Naive thymus-derived CD8-positive, alpha-beta T cell (primary cell): ENCODE measurements at regions not wholly inside any gene's neighbourhood (a gene's known extent, or its start where the extent isn't known, plus 50 kb on each side); places are given as distances from the start of the nearest gene placed in this dataset.
"Not testable (repeated sequence)": the region's sequence is repeated elsewhere in the genome, so short reads cannot be mapped to it uniquely, and the experiment has no call there.

Source experiments
- ATAC-seq, 2 donors: fragments of 150-1000 bp; cut with Tn5 transposase in 1 of 2; sonication (Bioruptor Pico), chemical (Tn5 transposase) in 1 of 2; 1 replicate in 1 of 2; 2 replicates in 1 of 2; pipeline ENCODE4 v1.10.0; 2021; ENCODE audit warnings: mild to moderate bottlenecking in 2 of 2, moderate library complexity in 2 of 2
- POLR2A ChIA-PET: fragments of 350-600 bp; sonication (Branson Sonifier 250); formaldehyde crosslinking; loops from one replicate; lab custom pipeline; 2021; ENCODE audit warnings: antibody characterized with exemption; lab: Charles Lee
- DNase-seq, 10 donors: peaks; one replicate each; pipeline versions ENCODE4 v3.0.0 to v3.0.0-alpha.2; 2020 to 2022
- H3K27ac Mint-ChIP-seq, 10 donors: one replicate each; pipeline ENCODE4 v1.8.0; 2020 to 2022; ENCODE audit warnings: mild to moderate bottlenecking in 10 of 10, mixed read lengths in 10 of 10, moderate library complexity in 4 of 10, inconsistent platforms in 1 of 10
- H3K27me3 Mint-ChIP-seq, 5 donors: one replicate each; pipeline ENCODE4 v1.8.0; 2021 to 2022; ENCODE audit warnings: mixed read lengths in 5 of 5
- H3K36me3 Mint-ChIP-seq, 3 donors: one replicate each; pipeline ENCODE4 v1.8.0; 2020 to 2022; ENCODE audit warnings: mixed read lengths in 3 of 3, mild to moderate bottlenecking in 2 of 3, inconsistent platforms in 1 of 3
- H3K4me1 Mint-ChIP-seq, 4 donors: one replicate each; pipeline ENCODE4 v1.8.0; 2021 to 2022; ENCODE audit warnings: mixed read lengths in 4 of 4
- H3K4me3 Mint-ChIP-seq, 10 donors: one replicate each; pipeline ENCODE4 v1.8.0; 2020 to 2022; ENCODE audit warnings: mild to moderate bottlenecking in 10 of 10, mixed read lengths in 10 of 10, moderate library complexity in 6 of 10, inconsistent platforms in 1 of 10
- H3K9me3 Mint-ChIP-seq, 9 donors: one replicate each; pipeline ENCODE4 v1.8.0; 2020 to 2022; ENCODE audit warnings: mixed read lengths in 9 of 9, mild to moderate bottlenecking in 3 of 9, inconsistent platforms in 1 of 9, moderate library complexity in 1 of 9

DNA sequence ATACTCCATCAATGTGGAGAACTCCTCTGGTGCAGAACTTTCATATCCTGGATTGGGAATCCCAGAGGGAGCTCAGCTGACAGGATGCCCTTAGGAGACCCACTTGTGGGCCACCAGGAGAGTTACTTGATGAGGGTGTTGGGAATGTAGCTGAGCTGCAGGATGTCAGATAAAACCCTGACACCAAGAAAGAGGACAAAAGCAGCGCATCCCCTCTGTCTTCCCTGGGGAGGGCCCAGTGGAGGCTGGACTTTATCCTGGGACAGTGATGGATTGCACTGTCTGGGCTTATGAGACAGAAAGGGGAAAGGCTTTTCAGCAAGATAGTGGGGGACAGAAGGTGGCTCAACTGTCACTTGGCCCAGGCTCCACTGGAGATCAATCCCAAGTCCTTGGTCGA lies 88.1 kb upstream of the BCAR3 start:
- ATAC-seq (no peak), DNase-seq (no peak)
- H3K4me1 Mint-ChIP-seq = peaks cover 0 to 18% (median 7%) of the 10 kb centered on the region in 4 donors
- H3K27me3 Mint-ChIP-seq = peaks cover 0 to 3% (median 0%) of the 10 kb centered on the region in 5 donors
- POLR2A ChIA-PET = no interaction called here
- H3K9me3 Mint-ChIP-seq = no peaks in the 10 kb centered on the region
- H3K27ac Mint-ChIP-seq = no peak overlapping the region
- H3K4me3 Mint-ChIP-seq = no peak overlapping the region
- H3K36me3 Mint-ChIP-seq = peaks cover 0 to 3% (median 0%) of the 10 kb centered on the region in 3 donors

DNA sequence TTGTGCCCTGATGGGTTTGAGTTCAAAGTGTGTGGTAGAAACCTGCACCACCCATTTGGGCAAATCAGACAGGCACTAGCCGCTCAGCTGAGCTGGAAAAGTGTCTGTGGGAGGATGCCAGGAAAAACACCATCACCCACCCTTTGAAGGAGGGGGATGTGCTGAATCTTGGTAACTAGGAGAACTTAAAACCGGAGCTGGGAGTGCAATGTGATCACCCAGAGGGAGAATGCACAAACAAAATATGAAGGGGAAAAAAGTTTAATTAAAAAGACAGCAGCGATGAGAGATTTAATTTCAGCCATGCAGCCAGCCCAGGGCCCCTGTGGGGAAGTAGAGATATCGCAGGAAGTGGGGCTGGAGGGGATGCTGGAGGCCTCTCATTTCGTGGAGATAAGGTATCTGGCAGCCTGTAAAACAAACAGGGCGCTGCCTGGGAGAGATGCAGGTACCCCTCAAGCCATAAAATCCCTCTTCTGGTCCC lies 86.8 kb upstream of the BCAR3 start:
- H3K4me1 Mint-ChIP-seq = peaks cover 0 to 18% (median 7%) of the 10 kb centered on the region in 4 donors
- H3K9me3 Mint-ChIP-seq = no peaks in the 10 kb centered on the region
- peaks cover 0 to 3% (median 0%) of the 10 kb centered on the region in 3 donors for H3K36me3 Mint-ChIP-seq
- peak overlapping the region in 2 of 10 donors; percentile 31 to 34 for H3K27ac Mint-ChIP-seq
- ATAC-seq = no peak
- POLR2A ChIA-PET = no interaction called here
- DNase-seq = no peak
- no peaks in the 10 kb centered on the region for H3K27me3 Mint-ChIP-seq
- no peak overlapping the region for H3K4me3 Mint-ChIP-seq

DNA sequence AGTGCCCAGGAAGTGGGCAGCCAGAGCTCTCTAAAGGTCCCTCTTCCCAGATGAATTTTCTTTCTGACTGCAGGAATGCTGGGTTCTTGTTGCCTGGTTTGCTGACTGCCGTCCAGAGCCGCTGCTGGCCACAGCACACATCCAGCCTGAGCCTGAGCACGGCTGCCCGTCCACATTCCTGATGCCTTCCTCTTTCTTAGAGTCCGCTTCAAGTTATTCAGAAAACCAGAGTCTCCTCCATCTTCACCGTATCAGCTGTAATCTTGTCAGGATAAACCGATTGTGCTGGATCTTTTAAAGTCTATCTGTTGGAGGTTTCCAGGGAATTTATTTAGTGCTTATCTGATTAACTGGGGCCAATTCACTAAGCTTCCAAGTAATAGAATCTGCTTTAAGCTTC lies 84.8 kb upstream of the BCAR3 start:
- Mint-ChIP-seq H3K27ac (no peak overlapping the region), H3K36me3 (peaks cover 0 to 3% (median 0%) of the 10 kb centered on the region in 3 donors), H3K27me3 (no peaks in the 10 kb centered on the region), H3K4me3 (no peak overlapping the region), H3K9me3 (no peaks in the 10 kb centered on the region), H3K4me1 (peaks cover 0 to 22% (median 8%) of the 10 kb centered on the region in 4 donors)
- ATAC-seq (no peak), DNase-seq (no peak)
- POLR2A ChIA-PET = no interaction called here

DNA sequence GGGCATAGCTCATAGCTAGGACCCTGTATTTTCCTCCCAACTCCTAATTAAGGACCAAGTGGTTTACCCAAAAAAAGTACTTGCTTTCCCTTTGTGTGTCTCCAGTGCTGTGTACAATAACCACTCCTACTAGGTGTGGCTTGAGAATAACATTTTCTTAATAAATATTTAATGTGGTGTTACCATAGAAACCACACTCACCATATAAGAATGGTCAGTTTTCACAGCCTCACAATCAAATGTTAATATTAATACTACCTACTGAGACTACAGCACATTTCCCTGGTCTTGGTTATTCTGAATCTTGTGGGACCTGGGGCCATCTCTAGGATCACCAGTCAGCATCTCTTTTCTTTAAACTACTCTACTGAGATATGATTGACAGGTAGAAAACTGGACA lies 83.5 kb upstream of the BCAR3 start:
- Mint-ChIP-seq H3K4me1 (peaks cover 0 to 22% (median 8%) of the 10 kb centered on the region in 4 donors), H3K27me3 (no peaks in the 10 kb centered on the region), H3K4me3 (no peak overlapping the region), H3K36me3 (peaks cover 0 to 3% (median 3%) of the 10 kb centered on the region in 3 donors), H3K9me3 (no peaks in the 10 kb centered on the region), H3K27ac (no peak overlapping the region)
- DNase-seq = no peak
- POLR2A ChIA-PET = no interaction called here
- ATAC-seq = no peak

DNA sequence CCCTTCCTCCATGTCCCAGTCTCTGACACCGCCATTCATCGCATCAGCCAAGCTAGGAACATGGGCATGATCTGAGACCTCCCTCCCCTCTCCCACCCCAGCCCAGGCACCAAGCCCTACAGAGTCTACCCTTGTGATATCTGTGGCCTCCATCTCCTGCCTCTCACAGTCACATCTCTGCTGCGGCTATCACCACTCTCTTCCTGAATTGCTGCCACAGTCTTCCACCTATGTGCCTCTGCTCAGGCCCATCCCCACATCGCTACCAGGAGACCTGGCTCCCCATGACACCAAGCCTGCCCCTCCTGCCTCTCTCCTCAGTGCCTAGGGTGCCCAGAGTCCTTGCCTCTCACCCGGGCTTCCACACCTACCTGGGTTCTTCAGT lies 82.7 kb upstream of the BCAR3 start:
- H3K27ac Mint-ChIP-seq = no peak overlapping the region
- peaks cover 0 to 28% (median 9%) of the 10 kb centered on the region in 4 donors for H3K4me1 Mint-ChIP-seq
- H3K9me3 Mint-ChIP-seq = no peaks in the 10 kb centered on the region
- H3K36me3 Mint-ChIP-seq = peaks cover 0 to 3% (median 3%) of the 10 kb centered on the region in 3 donors
- no peak overlapping the region for H3K4me3 Mint-ChIP-seq
- no peak for DNase-seq
- no peaks in the 10 kb centered on the region for H3K27me3 Mint-ChIP-seq
- POLR2A ChIA-PET = no interaction called here
- no peak for ATAC-seq

DNA sequence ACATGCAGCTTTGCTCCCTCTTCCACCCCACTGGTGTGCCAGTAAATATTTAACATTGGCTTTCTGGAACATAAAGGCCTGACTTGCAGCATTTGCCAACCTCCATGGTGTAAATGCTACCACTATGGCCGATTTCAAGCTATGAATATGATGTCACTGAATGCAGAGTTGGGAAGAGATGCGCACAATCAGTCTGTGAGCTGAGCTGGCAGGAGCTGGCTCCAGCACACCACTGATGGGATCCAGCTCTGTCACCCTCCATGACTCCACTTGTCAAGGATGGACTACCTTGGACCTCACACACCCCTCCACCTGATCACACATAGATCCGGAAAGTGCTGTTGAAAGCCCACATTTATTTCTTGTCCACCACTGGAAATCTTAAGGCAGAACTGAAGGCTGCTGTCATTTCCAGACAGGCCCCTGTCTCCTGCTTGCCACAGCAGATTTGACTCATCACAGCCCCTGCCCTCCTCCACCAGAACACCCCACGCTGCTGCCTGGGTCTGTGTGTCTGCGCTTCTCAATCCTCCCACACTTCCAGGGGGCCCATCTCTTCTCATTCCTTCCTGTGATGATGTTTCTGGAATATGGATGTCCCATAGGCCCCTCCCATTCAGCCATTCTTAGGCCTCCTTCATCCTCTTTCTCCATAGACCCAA lies 82.2 kb upstream of the BCAR3 start:
- Mint-ChIP-seq H3K4me1 (peaks cover 4 to 33% (median 11%) of the 10 kb centered on the region in 4 donors), H3K27ac (no peak overlapping the region)
- POLR2A ChIA-PET = no interaction called here

DNA sequence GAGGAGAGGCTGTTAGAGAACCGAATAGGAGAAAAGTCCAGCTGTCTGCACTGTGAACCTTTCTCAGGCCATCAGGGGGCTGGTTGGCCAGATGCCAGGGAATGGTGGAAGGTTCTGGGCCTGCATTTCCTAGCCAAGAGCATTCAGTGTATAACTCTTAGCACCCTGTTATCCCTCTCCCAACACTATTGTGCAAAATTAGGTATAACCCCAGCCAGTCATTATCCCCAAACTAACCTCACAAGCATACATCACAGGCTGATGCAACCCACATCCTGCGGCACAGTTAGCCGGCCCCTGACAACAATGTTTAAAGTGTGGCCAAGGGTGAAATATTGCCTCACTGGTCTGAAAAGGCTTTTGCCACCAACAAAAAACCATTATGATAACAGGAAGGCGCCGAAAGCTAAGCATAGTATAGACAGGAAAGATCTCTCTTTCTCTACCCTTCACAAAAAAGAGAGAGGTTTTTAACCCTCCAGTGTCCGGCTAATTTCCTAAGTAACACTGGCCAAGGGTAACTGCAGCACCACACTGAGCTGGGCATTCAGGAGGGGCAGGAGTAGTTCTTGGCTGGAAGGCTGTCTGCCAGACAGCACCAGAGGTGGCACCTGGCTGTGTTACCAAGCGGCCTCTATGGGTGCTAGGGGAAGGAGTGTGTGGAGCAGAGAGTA lies 77.3 kb upstream of the BCAR3 start:
- H3K36me3 Mint-ChIP-seq = peaks cover 0 to 3% (median 0%) of the 10 kb centered on the region in 3 donors
- POLR2A ChIA-PET = no interaction called here
- H3K4me1 Mint-ChIP-seq = peaks cover 3 to 21% (median 7%) of the 10 kb centered on the region in 4 donors
- peak overlapping the region in 1 of 10 donors; percentile 28 for H3K4me3 Mint-ChIP-seq
- no peaks in the 10 kb centered on the region for H3K9me3 Mint-ChIP-seq
- ATAC-seq (no peak), DNase-seq (peak in 1 of 10 donors; percentile 21)
- no peaks in the 10 kb centered on the region for H3K27me3 Mint-ChIP-seq
- peak overlapping the region in 2 of 10 donors; percentile 56 to 71 for H3K27ac Mint-ChIP-seq

More for the DNA sequence above, 82.2 kb upstream of the BCAR3 start:
- DNase-seq (no peak), ATAC-seq (no peak)
- no peaks in the 10 kb centered on the region for H3K9me3 Mint-ChIP-seq
- no peaks in the 10 kb centered on the region for H3K27me3 Mint-ChIP-seq
- H3K4me3 Mint-ChIP-seq = no peak overlapping the region
- H3K36me3 Mint-ChIP-seq = peaks cover 0 to 3% (median 3%) of the 10 kb centered on the region in 3 donors

DNA sequence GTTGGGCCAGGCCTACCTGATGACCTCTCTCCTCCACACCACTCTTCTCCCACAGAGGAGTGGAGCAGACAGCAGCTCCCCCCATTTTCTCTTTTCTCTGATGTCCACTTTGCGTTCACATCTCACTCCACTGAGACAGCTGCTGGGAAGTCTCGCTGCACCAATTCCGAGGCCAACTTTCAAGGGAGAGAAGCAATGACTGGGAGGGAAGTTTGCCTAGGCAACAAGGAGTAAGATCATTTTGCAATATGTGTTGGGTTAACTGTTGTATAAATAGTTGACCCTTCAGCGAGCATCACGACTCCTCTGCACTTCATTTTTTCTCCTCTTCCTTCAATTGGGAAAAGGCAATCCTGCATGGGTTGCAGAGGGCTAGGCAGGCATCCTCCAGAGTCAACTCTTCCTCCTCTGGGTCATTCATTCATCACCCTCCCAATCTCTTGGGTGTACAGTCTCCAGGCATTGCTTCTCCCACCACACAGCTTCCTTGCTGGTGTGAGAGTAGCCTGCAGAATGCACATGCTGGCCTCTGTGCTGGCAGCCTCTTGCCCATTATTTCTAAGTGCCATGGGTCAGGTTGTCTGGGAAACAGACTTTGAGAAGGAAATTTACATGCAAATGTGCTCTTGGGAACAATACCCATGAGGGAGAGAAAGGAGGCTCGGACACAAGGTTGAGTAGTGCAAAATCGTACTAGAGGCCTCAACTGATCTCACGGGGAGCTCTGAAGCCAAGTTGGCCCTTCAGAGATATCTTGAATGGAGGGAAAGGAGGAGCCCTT lies 75.8 kb upstream of the BCAR3 start:
- POLR2A ChIA-PET = no interaction called here
- DNase-seq (no peak), ATAC-seq (no peak)
- H3K27me3 Mint-ChIP-seq = no peaks in the 10 kb centered on the region
- H3K27ac Mint-ChIP-seq = peak overlapping the region in 1 of 10 donors; percentile 11
- H3K36me3 Mint-ChIP-seq = peaks cover 0 to 3% (median 0%) of the 10 kb centered on the region in 3 donors
- no peaks in the 10 kb centered on the region for H3K9me3 Mint-ChIP-seq
- no peak overlapping the region for H3K4me3 Mint-ChIP-seq
- H3K4me1 Mint-ChIP-seq = peaks cover 0 to 21% (median 7%) of the 10 kb centered on the region in 4 donors

DNA sequence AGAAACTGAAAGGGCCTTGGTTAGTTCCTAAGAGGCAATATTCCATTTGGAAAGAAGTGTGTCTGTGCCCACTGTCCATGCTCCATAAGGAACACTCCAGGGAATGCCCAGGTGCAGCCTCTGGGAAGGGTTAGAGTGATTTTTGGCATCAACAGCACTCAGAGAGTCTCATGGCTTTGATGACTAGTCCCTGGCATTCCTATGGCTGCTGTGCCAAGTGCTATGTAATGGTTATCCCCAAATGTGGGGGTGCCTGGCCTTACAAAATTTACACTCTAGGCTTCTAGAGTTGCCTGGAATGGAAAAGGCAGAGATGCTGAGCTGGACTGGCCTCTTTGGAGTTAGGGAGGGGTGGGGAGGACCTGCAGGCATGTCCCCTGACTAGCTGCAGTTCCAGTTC lies 75.0 kb upstream of the BCAR3 start:
- no peak for ATAC-seq
- POLR2A ChIA-PET = no interaction called here
- DNase-seq = no peak

DNA sequence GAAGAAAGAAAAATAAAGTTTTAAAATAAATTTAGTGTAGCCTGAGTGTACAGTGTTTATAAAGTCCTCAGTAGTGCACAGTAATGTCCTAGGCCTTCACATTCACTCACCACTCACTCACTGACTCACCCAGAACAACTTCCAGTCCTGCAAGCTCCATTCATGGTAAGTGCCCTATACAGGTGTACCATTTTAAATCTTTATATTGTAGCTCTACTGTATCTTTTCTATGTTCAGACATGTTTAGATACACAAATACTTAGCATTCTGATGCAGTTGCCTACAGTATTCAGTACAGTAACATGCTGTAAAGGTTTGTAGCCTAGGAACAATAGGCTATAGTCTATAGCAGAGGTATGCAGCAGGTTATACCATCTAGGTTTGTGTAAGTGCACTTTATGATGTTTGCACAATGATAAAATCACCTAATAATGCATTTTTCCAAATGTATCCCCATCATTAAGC lies 73.6 kb upstream of the BCAR3 start:
- H3K27ac Mint-ChIP-seq, H3K27me3 Mint-ChIP-seq, ATAC-seq, H3K4me3 Mint-ChIP-seq, POLR2A ChIA-PET, DNase-seq, H3K9me3 Mint-ChIP-seq, H3K36me3 Mint-ChIP-seq: not testable (repeated sequence)
- H3K4me1 Mint-ChIP-seq = peaks cover 3 to 38% (median 18%) of the 10 kb centered on the region in 4 donors

More for the DNA sequence above, 75.0 kb upstream of the BCAR3 start:
- peaks cover 0 to 24% (median 12%) of the 10 kb centered on the region in 4 donors for H3K4me1 Mint-ChIP-seq
- no peak overlapping the region for H3K27ac Mint-ChIP-seq
- H3K27me3 Mint-ChIP-seq = no peaks in the 10 kb centered on the region
- H3K9me3 Mint-ChIP-seq = no peaks in the 10 kb centered on the region
- H3K4me3 Mint-ChIP-seq = no peak overlapping the region
- peaks cover 0 to 3% (median 0%) of the 10 kb centered on the region in 3 donors for H3K36me3 Mint-ChIP-seq

DNA sequence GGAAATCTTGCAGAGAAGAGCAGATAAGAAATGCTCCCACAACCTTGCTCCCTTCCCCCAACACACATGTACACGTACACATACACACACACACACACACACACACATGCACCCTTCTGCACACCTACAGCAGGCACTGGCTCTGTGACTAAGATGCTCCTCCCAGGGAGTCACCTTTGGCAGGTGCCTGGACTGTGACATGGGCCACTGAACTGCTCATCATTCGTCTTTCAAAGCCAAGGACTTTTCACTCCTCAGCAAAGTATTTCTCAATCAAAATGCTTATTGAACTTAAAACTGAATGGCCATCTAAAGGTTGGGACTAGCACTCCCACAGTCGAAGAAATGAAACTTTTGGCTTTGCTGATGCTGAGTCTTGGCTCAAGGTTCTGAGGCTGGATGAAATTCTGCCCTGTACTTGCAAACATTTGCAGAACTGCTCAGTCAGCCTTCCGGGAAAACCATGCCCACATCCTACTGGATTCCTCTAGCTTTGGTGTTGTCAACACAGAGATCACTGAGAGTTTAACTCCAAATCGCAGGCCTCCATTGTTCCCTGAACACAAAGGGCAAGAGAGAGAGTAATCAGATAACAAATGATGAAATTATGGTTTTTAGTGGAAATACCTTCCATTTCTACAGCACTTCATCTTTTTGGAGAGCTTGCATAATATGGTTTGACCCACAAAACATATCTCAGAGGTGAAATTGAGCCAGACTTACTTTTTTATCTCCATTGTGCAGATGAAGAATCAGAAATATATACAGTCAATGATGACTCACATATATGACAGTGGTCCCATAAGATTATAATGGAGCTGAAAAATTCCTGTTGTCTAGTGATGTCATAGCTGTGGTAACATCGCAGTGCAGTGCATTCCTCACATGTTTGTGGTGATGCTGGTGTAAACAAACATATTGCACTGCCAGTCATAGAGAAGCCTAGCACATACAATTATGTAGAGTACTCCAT lies 72.4 kb upstream of the BCAR3 start:
- Mint-ChIP-seq H3K27ac (no peak overlapping the region), H3K4me3 (no peak overlapping the region), H3K36me3 (no peaks in the 10 kb centered on the region), H3K9me3 (no peaks in the 10 kb centered on the region), H3K4me1 (peaks cover 3 to 42% (median 21%) of the 10 kb centered on the region in 4 donors), H3K27me3 (no peaks in the 10 kb centered on the region)
- DNase-seq (no peak), ATAC-seq (no peak)
- POLR2A ChIA-PET = no interaction called here
